T-helper 2 cell treated with Interferon-gamma antibody and Interleukin-4, amounts not matched to agents 5 μg/mL and 100 μg/mL, for 36 hours (primary cell): ENCODE measurements at regions not wholly inside any gene's neighbourhood (a gene's known extent, or its start where the extent isn't known, plus 50 kb on each side); places are given as distances from the start of the nearest gene placed in this dataset.
"Not testable (repeated sequence)": the region's sequence is repeated elsewhere in the genome, so short reads cannot be mapped to it uniquely, and the experiment has no call there.

Experiments used
- DNase-seq: peaks from one replicate; pipeline ENCODE4 v3.0.0; 2021; ENCODE audit warnings: low spot score
- H3K27ac Mint-ChIP-seq: one replicate; pipeline ENCODE4 v1.8.0; 2021; ENCODE audit warnings: mild to moderate bottlenecking, mixed read lengths
- H3K27me3 Mint-ChIP-seq: one replicate; pipeline ENCODE4 v1.8.0; 2021; ENCODE audit warnings: low read depth, mixed read lengths
- H3K36me3 Mint-ChIP-seq: one replicate; pipeline ENCODE4 v1.8.0; 2021; ENCODE audit warnings: low read depth, mixed read lengths
- H3K4me1 Mint-ChIP-seq: one replicate; pipeline ENCODE4 v1.8.0; 2021; ENCODE audit warnings: low read depth, mixed read lengths
- H3K4me3 Mint-ChIP-seq: one replicate; pipeline ENCODE4 v1.8.0; 2022; ENCODE audit warnings: mild to moderate bottlenecking, moderate library complexity, mixed read lengths
- H3K9me3 Mint-ChIP-seq: one replicate; pipeline ENCODE4 v1.8.0; 2021; ENCODE audit warnings: mixed read lengths

DNA sequence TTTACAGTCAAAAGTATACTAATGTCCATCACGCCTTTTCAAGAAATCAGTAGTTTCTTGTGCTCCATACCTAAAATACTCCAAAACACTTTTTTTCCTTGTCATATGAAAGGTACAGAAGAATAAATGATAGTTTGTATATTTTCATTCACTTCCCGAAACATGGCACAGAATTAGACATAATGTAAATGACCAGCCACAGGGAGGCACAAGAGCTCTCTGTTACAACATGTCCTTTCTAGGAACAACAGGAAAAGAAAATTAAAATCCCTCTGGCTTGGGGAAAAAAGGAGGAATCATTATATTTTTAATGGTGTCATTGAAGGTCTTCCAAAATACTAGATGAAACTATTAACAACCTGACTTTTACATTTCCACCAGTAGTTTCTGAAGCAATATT, 331.2 kb downstream of the ACTR3B start:
- Mint-ChIP-seq H3K27ac (no peak overlapping the region), H3K4me3 (no peak overlapping the region), H3K4me1 (no peaks in the 10 kb centered on the region), H3K9me3 (no peaks in the 10 kb centered on the region), H3K27me3 (no peaks in the 10 kb centered on the region), H3K36me3 (no peaks in the 10 kb centered on the region)
- no peak for DNase-seq

DNA sequence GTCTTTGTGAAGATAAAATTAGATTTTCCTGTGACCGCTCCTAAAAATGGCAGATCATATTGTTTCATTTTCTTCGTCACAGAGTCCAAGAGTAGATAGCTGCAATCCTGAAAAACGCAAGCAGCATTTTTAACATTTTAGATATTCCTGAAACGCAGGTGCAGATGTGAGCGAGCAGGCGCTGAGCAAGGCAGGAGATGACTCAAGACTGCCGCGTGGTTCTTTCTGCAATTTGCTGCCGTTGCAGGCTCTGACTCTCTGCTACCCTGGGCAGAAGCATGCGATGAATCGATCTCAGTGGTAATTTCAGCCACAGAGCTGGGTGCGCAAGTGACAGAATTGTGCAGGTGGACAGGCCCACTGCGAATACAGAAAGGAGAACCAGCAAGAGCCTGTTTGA, 331.9 kb downstream of the ACTR3B start:
- Mint-ChIP-seq H3K9me3 (no peaks in the 10 kb centered on the region), H3K36me3 (no peaks in the 10 kb centered on the region)

DNA sequence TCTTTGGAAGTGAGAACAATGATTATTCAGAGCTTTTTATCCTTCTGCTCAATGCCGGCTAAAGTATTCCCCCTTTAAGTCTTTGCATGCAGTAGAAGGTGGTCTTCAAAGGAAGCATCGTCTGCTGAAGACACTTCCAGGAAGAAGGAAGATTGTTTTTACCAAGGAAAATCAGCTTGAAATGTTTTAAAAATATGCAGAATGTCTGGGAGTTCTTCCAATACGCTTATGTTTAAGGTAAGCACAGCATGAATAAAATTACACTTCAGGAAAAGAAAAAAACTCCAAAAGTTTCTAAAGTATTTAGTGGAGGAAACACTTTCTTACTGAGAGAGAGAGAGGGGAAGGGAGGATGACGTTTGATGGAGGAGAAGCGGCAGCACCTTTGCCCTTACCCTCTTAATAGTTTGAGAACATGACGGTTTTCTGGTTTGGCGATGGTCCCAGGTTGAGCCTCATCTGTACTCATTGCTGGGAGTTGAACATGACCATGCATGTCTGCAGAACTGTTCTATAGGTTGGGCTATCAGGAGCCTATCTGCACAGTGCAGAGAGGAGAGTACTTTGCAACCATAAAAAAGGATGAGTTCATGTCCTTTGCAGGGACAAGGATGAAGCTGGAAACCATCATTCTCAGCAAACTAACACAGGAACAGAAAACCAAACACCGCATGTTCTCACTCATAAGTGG, 338.1 kb downstream of the ACTR3B start:
- Mint-ChIP-seq H3K9me3 (no peaks in the 10 kb centered on the region), H3K27me3 (no peaks in the 10 kb centered on the region), H3K36me3 (no peaks in the 10 kb centered on the region), H3K4me3 (no peak overlapping the region), H3K4me1 (no peaks in the 10 kb centered on the region), H3K27ac (no peak overlapping the region)
- no peak for DNase-seq

More for the DNA sequence above, 331.9 kb downstream of the ACTR3B start:
- Mint-ChIP-seq H3K27me3 (no peaks in the 10 kb centered on the region), H3K27ac (no peak overlapping the region), H3K4me3 (no peak overlapping the region), H3K4me1 (no peaks in the 10 kb centered on the region)
- no peak for DNase-seq

DNA sequence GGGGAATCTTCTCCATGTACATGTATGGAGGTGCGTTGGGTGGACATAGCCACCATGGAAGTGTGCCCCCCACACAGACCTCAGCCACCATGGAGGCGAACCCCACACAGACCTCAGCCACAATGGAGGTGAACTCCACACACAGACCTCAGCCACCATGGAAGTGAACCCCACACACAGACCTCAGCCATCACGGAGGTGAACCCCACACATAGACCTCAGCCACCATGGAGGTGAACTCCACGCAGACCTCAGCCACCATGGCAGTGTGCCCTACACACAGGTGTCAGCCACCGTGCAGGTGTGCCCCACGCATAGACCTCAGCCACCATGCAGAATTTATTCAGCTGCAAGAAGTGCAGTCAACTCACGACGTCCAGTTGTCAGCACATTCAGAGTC, 339.7 kb downstream of the ACTR3B start:
- Mint-ChIP-seq H3K9me3 (no peaks in the 10 kb centered on the region), H3K27me3 (no peaks in the 10 kb centered on the region), H3K4me1 (no peaks in the 10 kb centered on the region), H3K36me3 (no peaks in the 10 kb centered on the region), H3K4me3 (no peak overlapping the region), H3K27ac (no peak overlapping the region)
- DNase-seq, result no peak

DNA sequence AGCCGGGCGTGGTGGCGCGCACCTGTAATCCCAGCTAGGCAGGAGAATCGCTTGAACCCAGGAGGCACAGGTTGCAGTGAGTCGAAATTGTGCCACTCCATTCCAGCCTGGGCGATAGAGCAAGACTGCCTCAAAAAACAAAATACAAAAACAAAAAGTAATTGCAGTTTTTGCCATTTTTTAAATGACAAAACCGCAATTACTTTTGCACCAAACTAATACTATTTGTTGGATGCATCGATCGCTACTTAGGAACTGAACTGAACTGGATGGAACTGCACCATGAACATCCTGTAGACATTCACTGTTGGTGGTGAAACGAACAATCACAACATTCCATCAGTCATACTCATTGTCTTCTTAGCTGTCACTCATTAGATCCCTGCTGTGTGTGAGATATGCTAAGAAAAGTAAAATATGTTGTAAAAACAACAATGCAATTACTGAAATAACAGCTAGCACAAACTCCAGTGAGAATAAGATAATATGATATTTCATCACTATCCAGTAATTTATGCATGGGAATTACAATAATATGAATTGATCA, 341.2 kb downstream of the ACTR3B start:
- H3K36me3 Mint-ChIP-seq, result no peaks in the 10 kb centered on the region

DNA sequence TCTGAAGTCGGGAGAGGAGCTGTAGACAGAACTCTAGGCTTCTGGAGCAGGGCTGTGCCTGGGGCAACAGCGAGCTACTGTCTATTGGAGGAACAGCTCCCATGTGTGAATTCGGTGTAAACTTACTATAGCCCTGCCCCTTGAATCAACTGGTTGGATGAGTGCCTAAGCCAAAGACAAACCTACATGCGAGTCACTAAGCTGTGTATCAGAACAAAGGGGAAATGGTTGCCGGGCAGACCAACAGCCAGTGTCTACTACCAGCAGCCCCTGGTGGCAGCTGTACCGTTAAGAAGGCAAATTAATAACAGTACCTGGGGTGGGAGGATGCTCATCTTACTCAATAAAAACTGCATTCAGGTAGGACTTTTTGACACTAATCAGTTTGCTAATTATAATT, 343.6 kb downstream of the ACTR3B start:
- no peak for DNase-seq
- Mint-ChIP-seq H3K36me3 (no peaks in the 10 kb centered on the region), H3K27ac (no peak overlapping the region), H3K4me3 (no peak overlapping the region), H3K9me3 (no peaks in the 10 kb centered on the region), H3K27me3 (no peaks in the 10 kb centered on the region), H3K4me1 (no peaks in the 10 kb centered on the region)

More for the DNA sequence above, 341.2 kb downstream of the ACTR3B start:
- Mint-ChIP-seq H3K4me1 (no peaks in the 10 kb centered on the region), H3K9me3 (no peaks in the 10 kb centered on the region), H3K27me3 (no peaks in the 10 kb centered on the region), H3K27ac (no peak overlapping the region), H3K4me3 (no peak overlapping the region)
- DNase-seq, result no peak

DNA sequence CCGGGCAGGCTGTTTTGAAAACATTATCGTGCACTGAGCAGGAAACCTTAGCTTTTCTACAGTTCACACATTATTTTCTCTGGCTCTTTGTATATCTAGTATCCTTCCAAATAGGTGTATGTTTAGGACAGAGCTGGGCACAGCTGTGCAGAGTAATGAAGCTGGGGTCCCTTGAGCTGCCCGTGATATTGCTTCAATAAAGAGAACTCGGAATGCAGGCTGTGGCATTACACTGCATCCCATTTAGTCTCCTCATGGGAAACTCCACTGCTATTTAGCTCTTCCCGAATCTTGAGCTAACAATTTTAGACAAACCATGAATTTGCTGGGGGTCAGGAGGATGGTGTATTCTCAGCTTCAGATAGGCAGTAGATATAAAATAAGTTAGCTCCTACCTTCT, 348.3 kb downstream of the ACTR3B start:
- no peak for DNase-seq
- no peaks in the 10 kb centered on the region for H3K4me1 Mint-ChIP-seq
- no peak overlapping the region for H3K27ac Mint-ChIP-seq
- H3K27me3 Mint-ChIP-seq, result no peaks in the 10 kb centered on the region
- no peak overlapping the region for H3K4me3 Mint-ChIP-seq
- H3K36me3 Mint-ChIP-seq, result no peaks in the 10 kb centered on the region
- no peaks in the 10 kb centered on the region for H3K9me3 Mint-ChIP-seq

DNA sequence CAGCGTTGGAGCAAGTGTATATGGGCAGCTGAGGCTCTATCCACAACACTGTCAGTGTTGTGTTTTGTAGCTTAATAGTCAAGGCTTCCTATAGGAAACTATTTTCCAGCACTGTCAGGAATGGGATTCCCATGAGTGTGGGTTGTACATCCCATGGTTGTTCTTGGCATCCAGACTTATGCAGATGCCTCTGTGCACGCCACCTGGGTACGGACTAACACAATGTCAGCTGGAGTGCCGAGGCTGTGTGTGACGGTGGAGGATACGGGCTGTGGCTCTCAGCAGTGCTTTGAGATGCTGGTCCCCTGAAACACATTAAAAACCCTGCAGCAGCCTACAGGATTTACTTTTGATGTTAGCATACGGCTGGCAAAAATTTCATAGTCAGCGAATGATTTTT, 350.0 kb downstream of the ACTR3B start:
- Mint-ChIP-seq H3K36me3 (no peaks in the 10 kb centered on the region), H3K4me3 (no peak overlapping the region), H3K4me1 (no peaks in the 10 kb centered on the region), H3K27ac (no peak overlapping the region), H3K27me3 (no peaks in the 10 kb centered on the region), H3K9me3 (peaks cover 6% of the 10 kb centered on the region)
- DNase-seq, result no peak

DNA sequence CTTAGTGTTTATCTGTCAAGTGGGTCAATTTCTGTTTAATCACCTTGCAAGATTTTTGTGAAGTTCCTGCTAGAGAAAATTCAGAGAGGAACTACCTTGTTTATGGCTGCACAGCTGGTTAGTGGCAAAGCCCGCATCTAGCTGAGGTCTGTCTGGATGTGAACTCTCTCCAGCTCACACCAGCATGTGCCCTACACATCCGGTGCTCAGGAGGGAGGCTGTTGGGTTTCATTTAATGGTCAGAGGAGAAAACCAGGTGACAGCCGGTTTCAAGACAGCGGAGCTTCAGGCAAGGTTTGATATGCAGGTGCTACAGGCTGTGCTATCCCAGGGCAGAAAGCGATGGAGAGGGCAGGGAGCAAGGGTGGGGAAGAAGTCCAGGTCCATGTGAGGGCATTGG, 351.1 kb downstream of the ACTR3B start:
- no peak overlapping the region for H3K27ac Mint-ChIP-seq
- no peak for DNase-seq
- no peak overlapping the region for H3K4me3 Mint-ChIP-seq
- peaks cover 6% of the 10 kb centered on the region for H3K9me3 Mint-ChIP-seq
- H3K27me3 Mint-ChIP-seq, result no peaks in the 10 kb centered on the region
- H3K4me1 Mint-ChIP-seq, result no peaks in the 10 kb centered on the region
- H3K36me3 Mint-ChIP-seq, result no peaks in the 10 kb centered on the region

DNA sequence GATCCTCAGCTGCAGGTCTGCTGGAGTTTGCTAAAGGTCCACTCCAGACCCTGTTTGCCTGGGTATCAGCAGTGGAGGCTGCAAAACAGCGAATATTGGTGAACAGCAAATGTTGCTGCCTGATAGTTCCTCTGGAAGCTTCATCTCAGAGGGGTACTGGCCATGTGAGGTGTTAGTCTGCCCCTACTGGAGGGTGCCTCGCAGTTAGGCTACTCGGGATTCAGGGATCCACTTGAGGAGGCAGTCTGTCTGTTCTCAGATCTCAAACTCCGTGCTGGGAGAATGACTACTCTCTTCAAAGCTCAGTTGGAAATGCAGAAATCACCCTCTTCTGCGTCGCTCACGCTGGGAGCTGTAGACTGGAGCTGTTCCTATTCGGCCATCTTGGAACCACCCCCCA, 362.7 kb downstream of the ACTR3B start:
- H3K27me3 Mint-ChIP-seq, DNase-seq, H3K36me3 Mint-ChIP-seq, H3K4me1 Mint-ChIP-seq, H3K9me3 Mint-ChIP-seq, H3K4me3 Mint-ChIP-seq, H3K27ac Mint-ChIP-seq: not testable (repeated sequence)

DNA sequence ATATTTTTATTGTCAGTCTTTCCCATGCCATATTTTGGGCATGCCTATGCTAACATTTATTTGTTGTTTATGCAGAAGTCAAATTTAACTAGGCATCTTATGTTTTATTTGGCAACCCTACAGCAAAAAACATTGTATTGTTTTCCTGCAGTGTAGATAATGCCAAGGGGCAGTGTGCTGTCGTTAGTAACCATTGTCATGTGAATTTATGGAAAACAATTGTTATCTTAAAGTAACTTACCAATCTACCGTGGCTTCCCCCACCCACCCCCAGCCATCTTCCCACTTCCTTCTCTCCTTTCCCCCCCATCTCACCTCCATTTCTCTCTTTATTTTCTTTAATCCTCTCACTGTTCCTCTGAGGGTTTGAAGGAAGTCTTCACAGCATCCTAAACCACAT, 370.5 kb downstream of the ACTR3B start:
- H3K9me3 Mint-ChIP-seq, result peaks cover 9% of the 10 kb centered on the region
- no peaks in the 10 kb centered on the region for H3K36me3 Mint-ChIP-seq
- no peak overlapping the region for H3K27ac Mint-ChIP-seq
- no peaks in the 10 kb centered on the region for H3K27me3 Mint-ChIP-seq
- H3K4me1 Mint-ChIP-seq, result no peaks in the 10 kb centered on the region
- no peak overlapping the region for H3K4me3 Mint-ChIP-seq
- no peak for DNase-seq

DNA sequence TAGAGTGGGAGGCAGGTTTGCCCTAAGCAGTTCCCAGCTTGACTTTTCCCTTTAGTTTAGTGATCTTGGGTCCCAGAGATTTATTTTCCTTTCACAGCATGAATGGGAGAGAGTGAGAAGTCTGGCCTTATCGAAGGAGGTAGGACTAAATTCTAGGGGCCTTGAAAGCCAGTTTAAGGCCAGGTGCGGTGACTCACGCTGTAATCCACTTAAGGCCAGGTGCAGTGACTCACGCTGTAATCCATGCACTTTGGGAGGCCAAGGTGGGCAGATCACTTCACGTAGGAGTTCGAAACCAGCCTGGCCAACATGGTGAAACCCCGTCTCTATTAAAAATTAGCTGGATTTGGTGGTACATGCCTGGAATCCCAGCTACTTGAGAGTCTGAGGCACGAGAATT, 392.2 kb downstream of the ACTR3B start:
- peaks cover 32% of the 10 kb centered on the region for H3K9me3 Mint-ChIP-seq
- H3K27ac Mint-ChIP-seq, result no peak overlapping the region
- H3K27me3 Mint-ChIP-seq, result no peaks in the 10 kb centered on the region
- no peak for DNase-seq
- H3K4me3 Mint-ChIP-seq, result no peak overlapping the region
- no peaks in the 10 kb centered on the region for H3K4me1 Mint-ChIP-seq
- no peaks in the 10 kb centered on the region for H3K36me3 Mint-ChIP-seq

DNA sequence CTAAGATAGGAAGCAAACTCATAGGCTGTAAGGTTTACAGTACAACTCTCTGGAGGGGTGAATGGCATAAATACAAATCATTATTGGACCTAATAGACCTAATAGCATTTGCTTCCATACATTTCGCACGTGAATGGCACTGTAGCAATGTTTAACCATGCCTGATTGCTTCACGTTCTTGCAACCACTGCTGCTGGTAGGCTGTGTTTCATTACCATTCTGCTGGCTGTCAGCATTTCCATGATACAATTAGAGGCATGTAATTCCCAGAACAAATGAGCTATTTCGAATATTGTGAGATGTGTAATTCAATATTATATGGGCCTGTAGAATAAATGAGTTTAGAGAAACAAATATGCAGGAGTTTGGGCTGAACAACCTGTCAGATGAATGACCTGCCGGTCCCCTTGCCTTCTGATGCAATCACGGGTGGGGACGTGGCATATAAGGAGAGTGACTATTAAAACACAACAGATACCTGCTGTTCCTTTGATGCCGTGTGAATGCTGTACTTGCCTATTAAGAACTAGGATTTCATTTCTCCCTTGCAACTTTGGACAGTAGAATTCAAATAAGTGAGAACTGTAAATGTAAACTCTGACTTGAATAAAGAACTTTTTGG, 393.4 kb downstream of the ACTR3B start:
- H3K27ac Mint-ChIP-seq, result no peak overlapping the region
- peaks cover 29% of the 10 kb centered on the region for H3K9me3 Mint-ChIP-seq
- H3K4me1 Mint-ChIP-seq, result no peaks in the 10 kb centered on the region
- H3K36me3 Mint-ChIP-seq, result no peaks in the 10 kb centered on the region
- H3K27me3 Mint-ChIP-seq, result no peaks in the 10 kb centered on the region
- H3K4me3 Mint-ChIP-seq, result no peak overlapping the region
- no peak for DNase-seq

DNA sequence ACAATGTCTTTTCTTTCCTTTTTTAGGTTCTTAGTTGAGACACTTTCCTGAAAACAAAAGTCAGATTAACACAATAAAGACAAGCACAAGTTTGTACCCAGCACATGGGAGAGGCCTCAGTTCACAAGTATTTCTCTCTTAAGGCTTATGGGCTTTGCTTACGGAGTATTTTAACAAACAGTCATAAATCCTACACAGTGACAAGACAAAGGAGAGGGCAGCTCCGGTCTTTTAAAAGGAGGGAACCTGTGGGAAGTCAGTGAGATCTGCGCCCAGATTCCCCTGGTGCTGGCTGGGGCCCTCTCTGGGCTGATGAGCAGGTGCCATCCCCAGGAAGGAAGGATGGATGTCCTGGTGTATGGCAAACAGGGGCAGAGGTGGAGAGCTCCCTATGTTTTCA, 398.6 kb downstream of the ACTR3B start:
- H3K4me3 Mint-ChIP-seq, result no peak overlapping the region
- no peak for DNase-seq
- no peaks in the 10 kb centered on the region for H3K4me1 Mint-ChIP-seq
- H3K27me3 Mint-ChIP-seq, result no peaks in the 10 kb centered on the region
- H3K9me3 Mint-ChIP-seq, result peaks cover 13% of the 10 kb centered on the region
- H3K36me3 Mint-ChIP-seq, result no peaks in the 10 kb centered on the region
- no peak overlapping the region for H3K27ac Mint-ChIP-seq

DNA sequence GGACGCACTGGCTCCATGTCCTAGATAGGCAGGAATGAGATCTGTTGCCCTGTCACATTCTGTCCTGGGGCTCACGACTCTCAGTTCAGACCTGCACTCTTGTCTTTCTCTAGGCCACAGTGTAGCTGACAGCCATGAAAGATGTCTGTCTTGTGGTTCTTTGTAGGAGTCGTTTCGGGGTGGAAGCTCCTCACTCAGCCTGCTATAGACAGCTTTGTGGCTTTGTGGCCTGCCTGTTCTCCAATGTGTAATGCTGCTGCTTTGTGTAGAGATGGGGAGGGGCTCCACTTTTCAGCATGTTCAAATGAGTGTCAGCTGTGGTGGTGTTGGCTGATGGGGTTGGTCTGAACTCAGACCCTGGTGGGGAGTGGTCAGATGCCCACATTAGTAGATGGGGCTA, 410.7 kb downstream of the ACTR3B start:
- H3K36me3 Mint-ChIP-seq, result no peaks in the 10 kb centered on the region
- no peak for DNase-seq
- peaks cover 12% of the 10 kb centered on the region for H3K9me3 Mint-ChIP-seq
- no peaks in the 10 kb centered on the region for H3K27me3 Mint-ChIP-seq
- no peaks in the 10 kb centered on the region for H3K4me1 Mint-ChIP-seq
- no peak overlapping the region for H3K4me3 Mint-ChIP-seq
- no peak overlapping the region for H3K27ac Mint-ChIP-seq
